NCI-H226 (cell line): ENCODE measurements at regions not wholly inside any gene's neighbourhood (a gene's known extent, or its start where the extent isn't known, plus 50 kb on each side); places are given as distances from the start of the nearest gene placed in this dataset.
"Not testable (repeated sequence)": the region's sequence is repeated elsewhere in the genome, so short reads cannot be mapped to it uniquely, and the experiment has no call there.

ENCODE experiments used
- DNase-seq: peaks from one replicate; pipeline ENCODE4 v3.0.0-alpha.2; 2015

- no peak for DNase-seq
These were observed 437.3 kb downstream of the DTWD2 start for GRCh38 chr5:118551031-118551430.

- no peak for DNase-seq
These were observed 439.3 kb downstream of the DTWD2 start for GRCh38 chr5:118548761-118549720.

- DNase-seq, result no peak
These were observed 442.9 kb downstream of the DTWD2 start for GRCh38 chr5:118545470-118545869.

GRCh38 chr5:118544887-118545449, 443.4 kb downstream of the DTWD2 start:
- DNase-seq, result no peak

GRCh38 chr5:118533923-118534322, 454.4 kb downstream of the DTWD2 start:
- no peak for DNase-seq

- no peak for DNase-seq
These were observed 455.2 kb downstream of the DTWD2 start for GRCh38 chr5:118533156-118533555.

GRCh38 chr5:118531276-118531675, 457.1 kb downstream of the DTWD2 start:
- no peak for DNase-seq

- DNase-seq, result no peak
These were observed 458.8 kb downstream of the DTWD2 start for GRCh38 chr5:118529361-118530144.

GRCh38 chr5:118522626-118523025, 465.7 kb downstream of the DTWD2 start:
- DNase-seq, result no peak

- DNase-seq, result no peak
These were observed 467.5 kb downstream of the DTWD2 start for GRCh38 chr5:118520771-118521415.

- no peak for DNase-seq
These were observed 468.9 kb downstream of the DTWD2 start for GRCh38 chr5:118519466-118519865.

- no peak for DNase-seq
These were observed 469.6 kb downstream of the DTWD2 start for GRCh38 chr5:118518720-118519119.

- no peak for DNase-seq
These were observed 476.5 kb downstream of the DTWD2 start for GRCh38 chr5:118511846-118512245.

- DNase-seq, result no peak
These were observed 482.0 kb downstream of the DTWD2 start for GRCh38 chr5:118506217-118506852.

- DNase-seq, result not testable (repeated sequence)
These were observed 486.1 kb downstream of the DTWD2 start for GRCh38 chr5:118502232-118502631.

GRCh38 chr5:118491351-118491750, 497.0 kb downstream of the DTWD2 start:
- no peak for DNase-seq

- no peak for DNase-seq
These were observed 501.6 kb downstream of the DTWD2 start for GRCh38 chr5:118486647-118487225.

GRCh38 chr5:118479285-118479684, 509.1 kb downstream of the DTWD2 start:
- DNase-seq, result no peak

GRCh38 chr5:118478852-118479251, 509.5 kb downstream of the DTWD2 start:
- DNase-seq, result no peak

- DNase-seq, result no peak
These were observed 520.3 kb downstream of the DTWD2 start for GRCh38 chr5:118468085-118468484.

GRCh38 chr5:118467103-118467502, 521.2 kb downstream of the DTWD2 start:
- no peak for DNase-seq

- DNase-seq, result no peak
These were observed 521.9 kb downstream of the DTWD2 start for GRCh38 chr5:118466418-118466817.
